Tibial nerve (tissue), 3 donors: ENCODE measurements at regions not wholly inside any gene's neighbourhood (a gene's known extent, or its start where the extent isn't known, plus 50 kb on each side); places are given as distances from the start of the nearest gene placed in this dataset.

ENCODE experiments used
- CTCF ChIP-seq, 5 experiments: fragments of 200-600 bp in 3 of 5; fragments of 450-650 bp in 2 of 5; sonication (generic) in 3 of 5; IDR thresholded peaks; one replicate each; pipeline ENCODE4 v1.5.1; 2016 to 2019; ENCODE audit warnings: antibody characterized with exemption in 5 of 5, mild to moderate bottlenecking in 3 of 5, moderate library complexity in 2 of 5
- POLR2A ChIP-seq, 2 donors: fragments of 450-650 bp; IDR thresholded peaks; one replicate each; pipeline ENCODE4 v1.6.1; 2017; ENCODE audit warnings: antibody characterized with exemption in 2 of 2, mild to moderate bottlenecking in 2 of 2, moderate library complexity in 2 of 2

- TF ChIP-seq CTCF (IDR thresholded peaks at IDR 0.05) = no peak
- no peak for TF ChIP-seq POLR2A (IDR thresholded peaks at IDR 0.05)
Observed at GRCh38 chr1:94688646-94689045, 131.5 kb upstream of the SLC44A3 start.
